Astrocyte (in vitro differentiated cells and primary cell): ENCODE measurements at regions not wholly inside any gene's neighbourhood (a gene's known extent, or its start where the extent isn't known, plus 50 kb on each side); places are given as distances from the start of the nearest gene placed in this dataset.

ENCODE experiments used
- EZH2 ChIP-seq: IDR thresholded peaks from 2 replicates; pipeline ENCODE4 v1.6.1; 2012; ENCODE audit warnings: mild to moderate bottlenecking, low read length, inconsistent platforms; ENCODE audit not compliant: insufficient read depth
- TF ChIP-seq, protein P1 (sequence below): IDR thresholded peaks from 2 replicates; pipeline ENCODE4 v1.5.1; 2011; ENCODE audit warnings: low read depth, mild to moderate bottlenecking, inconsistent platforms, low read length, moderate library complexity; ENCODE audit not compliant: insufficient read depth

GRCh38 chr10:44193166-44193565, 191.7 kb downstream of the CXCL12 start:
- TF ChIP-seq, protein P1, sequence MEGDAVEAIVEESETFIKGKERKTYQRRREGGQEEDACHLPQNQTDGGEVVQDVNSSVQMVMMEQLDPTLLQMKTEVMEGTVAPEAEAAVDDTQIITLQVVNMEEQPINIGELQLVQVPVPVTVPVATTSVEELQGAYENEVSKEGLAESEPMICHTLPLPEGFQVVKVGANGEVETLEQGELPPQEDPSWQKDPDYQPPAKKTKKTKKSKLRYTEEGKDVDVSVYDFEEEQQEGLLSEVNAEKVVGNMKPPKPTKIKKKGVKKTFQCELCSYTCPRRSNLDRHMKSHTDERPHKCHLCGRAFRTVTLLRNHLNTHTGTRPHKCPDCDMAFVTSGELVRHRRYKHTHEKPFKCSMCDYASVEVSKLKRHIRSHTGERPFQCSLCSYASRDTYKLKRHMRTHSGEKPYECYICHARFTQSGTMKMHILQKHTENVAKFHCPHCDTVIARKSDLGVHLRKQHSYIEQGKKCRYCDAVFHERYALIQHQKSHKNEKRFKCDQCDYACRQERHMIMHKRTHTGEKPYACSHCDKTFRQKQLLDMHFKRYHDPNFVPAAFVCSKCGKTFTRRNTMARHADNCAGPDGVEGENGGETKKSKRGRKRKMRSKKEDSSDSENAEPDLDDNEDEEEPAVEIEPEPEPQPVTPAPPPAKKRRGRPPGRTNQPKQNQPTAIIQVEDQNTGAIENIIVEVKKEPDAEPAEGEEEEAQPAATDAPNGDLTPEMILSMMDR = no peak
- no peak for TF ChIP-seq EZH2
